GM13977 (cell line): ENCODE measurements at regions not wholly inside any gene's neighbourhood (a gene's known extent, or its start where the extent isn't known, plus 50 kb on each side); places are given as distances from the start of the nearest gene placed in this dataset.

Source experiments
- DNase-seq: peaks from one replicate; pipeline ENCODE4 v3.0.0; 2012; ENCODE audit warnings: low spot score
- CTCF ChIP-seq: IDR thresholded peaks from 2 replicates; pipeline ENCODE4 v1.5.1; 2012; ENCODE audit warnings: mild to moderate bottlenecking, control low read depth; ENCODE audit not compliant: insufficient read depth; ENCODE audit errors: extremely low read depth, missing control alignments
- in situ Hi-C: fragments of 300-500 bp; cut with MboI; formaldehyde crosslinking; loops from one replicate; pipeline ENCODE4 v1.12.0; 2022; ENCODE audit warnings: low sequenced_read_pairs, low pct_unique_long_range_greater_than_20kb, mixed read lengths, inconsistent platforms; ENCODE audit not compliant: unreplicated experiment

- TF ChIP-seq CTCF = no peak
- in situ Hi-C loops = no loop called here
- DNase-seq = no peak
Measured at GRCh38 chr20:1712634-1713624, 55.4 kb upstream of the SIRPG start.

GRCh38 chr20:1711826-1712601 lies 54.4 kb upstream of the SIRPG start:
- in situ Hi-C loops = no loop called here
- DNase-seq = no peak
- TF ChIP-seq CTCF = no peak

GRCh38 chr20:1711266-1711665 lies 53.7 kb upstream of the SIRPG start:
- in situ Hi-C loops = no loop called here
- DNase-seq = no peak
- TF ChIP-seq CTCF = no peak

- in situ Hi-C loops = no loop called here
- TF ChIP-seq CTCF = no peak
- DNase-seq = no peak
Measured at GRCh38 chr20:1710484-1710883, 52.9 kb upstream of the SIRPG start.

- no peak for DNase-seq
- in situ Hi-C loops = no loop called here
Measured at GRCh38 chr20:1707588-1708449, 50.2 kb upstream of the SIRPG start.

More at GRCh38 chr20:1707588-1708449, 50.2 kb upstream of the SIRPG start:
- TF ChIP-seq CTCF = no peak
